ENCODE measurements at regions not wholly inside any gene's neighbourhood (a gene's known extent, or its start where the extent isn't known, plus 50 kb on each side); places are given as distances from the start of the nearest gene placed in this dataset.

GRCh38 chr5:74459984-74460383 lies 180.5 kb downstream of the ENC1 start:
- no TSS peak for BruUV-seq (replicated peaks)
- H3K9me1 ChIP-seq (replicated peaks; ENCODE audit: control insufficient read depth, extremely low read depth, insufficient read depth, low read length), result no peaks in the 10 kb centered on the region
- POLR2A ChIA-PET, result no interaction called here
- CTCF ChIA-PET, result interaction anchor here (1.2 kb wide), 1 partner anchor 9 kb away, joined by 3 read pairs; no protein-coding TSS in a partner anchor
- dilution Hi-C loops (cut with MboI; ENCODE audit: extremely low pct_ligation_motif_present, low sequenced_read_pairs), result no loop called here
- no peaks in the 10 kb centered on the region for H3K4me1 ChIP-seq (ENCODE audit: control insufficient read depth, extremely low read depth, insufficient read depth, low read length)
- intact Hi-C loops (cut with micrococcal nuclease), result no loop called here
- no peak overlapping the region for H2AFZ ChIP-seq (ENCODE audit: low read depth, low read length)
- H4K20me1 ChIP-seq (replicated peaks; ENCODE audit: control insufficient read depth, extremely low read depth, insufficient read depth, low read length), result no peaks in the 10 kb centered on the region
- TF ChIP-seq POLR2A (IDR thresholded peaks at IDR 0.05; ENCODE audit: low read depth, low read length) (no peak), GATA2 (IDR thresholded peaks at IDR 0.05; ENCODE audit: insufficient read depth, insufficient read length, low read depth, low read length) (no peak), MYC (IDR thresholded peaks at IDR 0.05; ENCODE audit: low read depth, low read length) (no peak), CTCF (IDR thresholded peaks at IDR 0.05; ENCODE audit: extremely low read depth in 1 of 2, insufficient read depth in 1 of 2, low read depth in 1 of 2, low read length in 2 of 2) (no peak), MAX (IDR thresholded peaks at IDR 0.05; ENCODE audit: insufficient read depth, insufficient read length) (no peak), POLR2AphosphoS5 (IDR thresholded peaks at IDR 0.05; ENCODE audit: insufficient read depth, low read depth, low read length) (no peak), JUN (IDR thresholded peaks at IDR 0.05; ENCODE audit: borderline replicate concordance, insufficient read depth, insufficient read length, low read depth) (no peak), FOS (IDR thresholded peaks at IDR 0.05; ENCODE audit: borderline replicate concordance, insufficient read depth, low read length) (no peak), EZH2 (IDR thresholded peaks at IDR 0.05; ENCODE audit: borderline replicate concordance, low read depth, low read length, severe bottlenecking) (no peak)
- H3K4me3 ChIP-seq (replicated peaks in 1 of 3; ENCODE audit: insufficient read depth in 1 of 3, low read depth in 1 of 3, low read length in 3 of 3), result no peak overlapping the region
- H3K9ac ChIP-seq (replicated peaks; ENCODE audit: extremely low read depth, insufficient read depth, low read length), result no peak overlapping the region
- H3K4me2 ChIP-seq (ENCODE audit: insufficient read depth, low read length), result no peak overlapping the region
- H3K27me3 ChIP-seq (ENCODE audit: control insufficient read depth in 2 of 2, insufficient read depth in 2 of 2, low read length in 2 of 2), result no peaks in the 10 kb centered on the region
- DNase-seq (ENCODE audit: low read depth, low spot score) (no peak), FAIRE-seq (no peak)
- no peaks in the 10 kb centered on the region for H3K9me3 ChIP-seq (replicated peaks; ENCODE audit: control insufficient read depth, insufficient read depth, low read length)
- no peak overlapping the region for H3K27ac ChIP-seq (ENCODE audit: insufficient read depth, low read depth, low read length)
- H3K79me2 ChIP-seq (ENCODE audit: control insufficient read depth, insufficient read depth, low read length), result no peaks in the 10 kb centered on the region
- no peaks in the 10 kb centered on the region for H3K36me3 ChIP-seq (ENCODE audit: control insufficient read depth in 2 of 2, extremely low read depth in 1 of 2, insufficient read depth in 2 of 2, low read length in 2 of 2)

Measured in endothelial cell of umbilical vein (primary cell).